ENCODE measurements at regions not wholly inside any gene's neighbourhood (a gene's known extent, or its start where the extent isn't known, plus 50 kb on each side); places are given as distances from the start of the nearest gene placed in this dataset.

DNA sequence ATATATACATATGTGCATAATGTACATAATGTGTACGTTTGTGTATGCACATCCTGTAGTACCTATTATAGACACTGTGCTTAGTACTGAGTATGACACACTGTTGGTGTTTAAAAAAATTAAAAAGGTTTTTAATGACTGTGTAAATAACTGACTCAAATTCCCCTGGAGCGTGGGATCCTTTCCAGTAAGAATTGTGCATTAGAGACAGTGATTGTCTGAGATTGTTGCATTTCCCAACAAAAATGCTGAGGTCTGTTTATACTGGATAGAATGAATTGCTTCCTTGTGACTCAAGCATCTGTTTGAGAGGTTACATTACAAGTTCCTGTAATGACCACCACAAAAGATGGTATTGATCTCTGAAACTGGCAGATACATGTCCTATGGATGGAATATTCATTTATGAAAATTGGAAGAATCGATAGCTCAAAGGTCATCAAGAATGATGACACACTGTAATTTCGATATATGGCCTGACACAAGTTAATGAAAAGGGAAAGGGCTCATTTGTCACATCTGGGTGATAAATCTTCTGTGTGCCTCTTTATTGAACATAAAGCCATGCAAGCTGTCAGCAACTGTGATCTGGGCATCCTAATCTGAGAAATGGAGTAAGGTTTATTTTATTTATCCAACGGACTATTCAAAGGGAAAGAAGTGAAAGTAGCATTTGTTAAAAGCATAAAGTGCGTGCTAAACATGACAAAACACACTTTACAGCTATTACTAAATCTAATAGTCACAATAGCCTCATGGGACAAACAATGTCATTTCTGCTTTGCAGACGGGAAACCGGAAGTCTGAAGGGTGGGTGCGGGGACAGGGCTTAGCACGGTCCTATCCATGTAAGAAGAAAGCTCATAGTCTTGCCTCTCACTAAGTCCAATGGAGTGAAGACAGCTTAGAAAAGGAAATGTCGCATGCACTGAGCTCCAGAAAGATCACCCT is 228.8 kb downstream of the CDH11 start:
- no peak for DNase-seq (ENCODE audit: low read depth in 2 of 2)

DNA sequence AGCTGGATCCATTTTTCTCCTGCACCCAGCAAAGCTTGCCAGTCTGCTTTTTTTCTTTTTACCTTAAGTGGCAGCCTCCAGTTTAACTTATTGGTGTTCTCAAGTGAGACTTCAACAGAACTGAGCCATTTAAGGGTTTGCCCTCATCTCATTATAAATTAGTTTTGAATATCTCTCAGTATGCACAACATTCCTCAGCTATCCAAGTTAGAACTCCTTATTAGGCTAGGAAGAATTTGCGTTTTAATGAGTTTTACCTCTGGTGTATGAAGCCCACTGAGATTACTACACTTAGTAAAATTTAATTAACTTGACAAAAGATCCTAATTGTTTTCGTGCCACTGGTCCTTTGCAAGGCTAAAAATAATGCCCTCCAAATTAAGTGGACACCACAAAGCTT is 232.4 kb downstream of the CDH11 start:
- DNase-seq (ENCODE audit: low read depth in 2 of 2): no peak

DNA sequence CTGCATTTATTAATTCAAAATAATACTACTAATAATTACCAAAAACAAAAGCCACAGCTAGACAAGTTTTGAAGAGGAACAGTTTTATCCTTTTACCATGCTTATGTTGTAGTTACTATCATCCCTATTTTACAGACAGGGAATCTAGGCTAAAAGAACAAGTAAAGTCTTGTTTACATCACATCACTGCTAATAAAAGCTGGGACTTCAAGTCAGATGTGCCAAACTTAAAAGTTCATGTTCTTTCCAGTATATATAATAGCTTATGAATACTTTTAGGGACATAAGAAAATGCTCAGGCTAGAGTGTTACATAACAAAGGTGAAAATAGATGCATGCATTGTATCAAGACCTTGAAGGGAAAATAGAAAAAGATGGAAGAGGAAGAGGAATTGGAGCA is 234.2 kb downstream of the CDH11 start:
- no peak for DNase-seq (ENCODE audit: low read depth in 2 of 2)

DNA sequence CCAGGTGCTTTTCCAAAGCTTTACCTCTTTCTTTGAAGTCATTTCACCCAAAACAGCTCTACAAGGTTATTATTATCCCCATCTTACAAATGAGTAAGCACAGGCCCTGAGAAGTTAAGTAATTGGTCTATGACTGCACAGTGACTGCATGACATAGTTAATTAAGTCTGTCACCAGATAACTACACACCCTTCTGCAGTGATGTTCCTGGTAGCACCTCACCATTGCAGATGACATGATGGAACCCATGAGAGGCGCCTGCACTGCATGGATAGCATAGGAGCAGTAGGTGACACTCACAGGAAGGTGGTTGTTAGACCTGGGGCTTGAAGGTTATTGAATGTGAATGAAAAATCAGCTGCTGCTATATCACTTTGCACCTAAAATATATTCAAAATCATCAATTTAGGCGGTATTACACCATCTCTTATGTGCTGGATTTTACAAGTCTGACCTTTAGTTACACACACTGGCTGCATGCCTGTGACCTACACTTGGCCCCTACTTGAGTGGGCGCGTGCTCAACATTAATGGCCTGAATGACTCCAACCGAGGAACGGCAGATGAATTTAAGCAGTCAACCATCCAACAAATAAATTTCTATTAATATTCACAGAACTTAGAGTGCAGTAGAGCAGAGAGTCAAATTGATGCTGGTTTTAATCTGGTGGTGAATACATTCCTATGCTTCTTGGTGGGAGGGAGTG is 239.6 kb downstream of the CDH11 start:
- no peak for DNase-seq (ENCODE audit: low read depth in 2 of 2)

DNA sequence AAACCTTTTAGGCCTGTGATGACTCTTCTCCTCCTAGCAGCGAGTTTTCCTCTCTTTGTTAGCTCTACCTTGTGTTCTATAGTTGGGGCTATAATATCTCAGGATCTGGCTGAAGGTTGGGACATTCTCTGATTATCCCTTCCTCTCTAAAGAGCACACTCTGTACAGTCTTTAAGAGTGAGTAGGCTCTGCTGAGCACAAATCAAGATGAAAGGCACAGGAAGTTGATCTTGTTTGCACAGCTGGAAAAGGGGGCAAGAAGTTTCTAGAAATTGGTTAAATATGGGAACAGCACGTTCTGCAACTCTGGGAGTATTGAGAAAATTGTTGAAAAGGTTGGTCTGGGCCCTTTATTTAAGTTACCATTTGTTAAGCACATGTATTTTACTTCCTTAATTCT is 240.9 kb downstream of the CDH11 start:
- DNase-seq (ENCODE audit: low read depth in 2 of 2): no peak

DNA sequence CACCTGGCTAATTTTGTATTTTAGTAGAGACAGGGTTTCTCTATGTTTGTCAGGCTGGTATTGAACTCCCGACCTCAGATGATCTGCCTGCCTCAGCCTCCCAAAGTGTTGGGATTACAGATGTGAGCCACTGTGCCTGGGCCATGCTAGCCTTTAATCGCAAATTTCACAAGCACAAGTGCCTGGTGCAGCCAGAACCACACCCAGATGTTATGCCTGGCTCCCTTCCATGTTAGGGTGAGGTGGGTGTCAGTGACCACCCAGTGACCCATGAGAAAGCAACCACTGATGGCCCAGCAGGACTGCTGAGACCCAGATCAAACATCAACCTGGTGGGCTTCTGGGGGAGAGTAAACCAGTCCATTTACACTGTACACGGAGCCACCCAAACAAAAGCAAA is 241.9 kb downstream of the CDH11 start:
- DNase-seq (ENCODE audit: low read depth in 2 of 2): no peak

DNA sequence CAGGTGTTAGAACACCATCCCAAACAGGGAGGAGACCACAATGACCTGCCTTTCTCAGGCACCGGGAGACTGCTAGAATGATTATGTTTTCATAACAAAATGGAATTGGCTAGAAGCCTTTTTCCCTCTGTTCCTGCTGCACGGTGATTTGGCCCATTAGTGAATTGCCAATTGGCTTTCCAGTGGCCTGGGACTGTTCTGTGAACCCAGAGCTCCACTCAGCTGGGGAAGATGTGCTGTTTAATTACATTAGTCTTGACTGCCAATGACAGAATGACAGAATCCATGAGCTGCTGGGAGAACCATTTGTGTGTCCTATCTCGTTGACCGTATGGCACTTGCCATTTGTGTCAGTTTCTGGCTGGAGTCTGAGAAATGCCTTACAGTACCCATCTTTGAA is 242.9 kb downstream of the CDH11 start:
- DNase-seq (ENCODE audit: low read depth in 2 of 2): no peak

DNA sequence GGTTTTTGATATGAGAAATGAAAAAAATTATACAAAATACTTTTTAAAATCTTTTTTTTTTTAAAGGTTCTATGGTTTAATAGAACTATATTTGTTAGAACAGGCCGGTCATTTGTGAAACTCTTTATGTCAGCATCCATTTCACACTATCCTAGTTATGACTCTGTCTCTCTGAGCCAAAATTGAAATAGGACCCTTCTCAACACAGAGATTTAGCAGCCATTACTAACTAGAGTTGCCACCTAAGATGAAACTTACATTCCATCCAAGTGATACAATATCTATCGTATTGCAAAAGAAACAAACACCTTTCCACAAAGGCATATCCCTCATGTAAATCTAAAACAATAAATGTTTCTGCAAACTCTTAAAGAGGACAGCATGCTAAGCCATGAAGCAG is 249.8 kb downstream of the CDH11 start:
- DNase-seq (ENCODE audit: low read depth in 2 of 2): no peak

DNA sequence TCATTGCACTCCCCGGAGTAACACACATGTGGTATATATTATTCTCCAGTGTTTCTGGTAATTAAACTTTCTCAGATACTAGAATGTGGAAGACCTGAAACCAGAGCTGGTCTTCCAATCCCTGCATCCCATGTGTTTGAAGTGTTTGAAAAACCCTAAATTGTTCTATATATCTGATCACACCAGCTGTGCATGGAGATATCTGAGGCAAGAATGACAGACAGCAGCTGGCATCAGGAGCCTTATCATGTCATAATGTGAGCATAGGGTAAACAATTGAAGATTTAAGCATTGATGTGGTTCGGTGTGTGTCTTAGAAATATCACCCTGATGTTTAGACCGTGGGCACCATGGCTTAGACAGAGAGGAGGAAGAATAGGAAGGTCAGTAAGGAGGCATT is 251.0 kb downstream of the CDH11 start:
- no peak for DNase-seq (ENCODE audit: low read depth in 2 of 2)

DNA sequence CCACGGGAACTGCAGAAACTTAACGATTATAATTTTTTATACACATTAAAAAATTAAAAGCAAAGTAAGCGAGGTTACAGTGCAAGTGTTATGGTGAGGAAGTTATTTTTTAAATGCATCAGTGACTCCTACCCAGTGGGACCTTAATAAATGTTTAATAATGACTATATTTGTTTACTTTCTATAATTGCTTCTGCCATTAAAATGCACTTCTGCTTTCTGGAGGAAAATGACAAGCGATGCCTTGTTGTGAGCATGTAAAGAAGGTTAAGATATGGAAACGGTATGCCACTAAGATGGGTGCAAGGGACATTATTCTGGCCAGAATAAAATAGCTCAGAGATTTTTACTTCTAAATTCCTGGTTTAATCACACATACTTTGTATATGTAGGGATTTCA is 252.1 kb downstream of the CDH11 start:
- no peak for DNase-seq (ENCODE audit: low read depth in 2 of 2)

DNA sequence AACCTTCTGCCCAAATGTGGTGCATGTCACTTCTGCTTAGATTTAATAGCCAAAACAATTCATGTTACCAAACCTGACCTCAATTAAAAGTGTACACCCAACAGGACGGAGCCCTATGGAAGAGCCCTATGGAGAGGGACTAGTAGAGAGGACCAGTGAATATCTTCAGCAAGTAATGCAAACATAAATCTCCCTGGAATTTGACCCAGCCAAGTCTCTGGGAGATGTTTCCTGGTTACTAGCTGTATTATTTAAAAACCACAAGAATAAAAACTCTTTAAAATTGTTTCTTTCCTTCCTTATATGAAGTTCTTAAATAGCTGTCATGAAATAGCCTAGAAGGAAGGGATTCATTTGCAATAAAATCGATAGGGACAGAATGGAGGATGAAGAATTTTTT is 255.8 kb downstream of the CDH11 start:
- no peak for DNase-seq (ENCODE audit: low read depth in 2 of 2)

DNA sequence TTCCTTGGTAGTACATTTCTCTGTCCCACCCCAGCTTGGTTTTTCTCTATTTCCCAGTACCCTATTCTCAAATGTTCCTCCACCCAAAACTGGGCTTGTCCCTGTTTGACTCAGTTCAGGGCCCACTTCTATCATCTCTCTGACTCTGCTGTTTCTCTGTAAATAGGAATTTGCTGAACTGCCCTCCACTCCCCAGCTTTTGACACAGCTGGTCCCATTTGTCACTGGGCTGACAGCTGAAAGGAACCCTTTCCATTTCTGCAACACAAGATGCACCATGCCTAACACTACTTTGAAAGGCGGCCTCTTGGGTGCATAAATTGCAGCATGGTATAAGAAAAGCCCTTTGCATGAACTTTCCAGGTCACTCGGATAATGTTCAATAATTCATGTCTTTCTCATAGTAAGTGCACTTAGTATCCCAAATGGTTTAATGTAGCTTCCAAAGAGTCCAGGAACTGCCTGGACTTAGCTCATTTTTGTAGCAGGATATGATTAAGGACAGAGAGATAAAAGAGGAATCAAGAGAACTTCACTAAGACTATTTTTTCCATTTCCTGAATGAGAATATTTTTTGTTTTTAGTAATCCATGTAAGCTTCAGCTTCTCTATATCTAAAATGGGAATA is 256.7 kb downstream of the CDH11 start:
- no peak for DNase-seq (ENCODE audit: low read depth in 2 of 2)

DNA sequence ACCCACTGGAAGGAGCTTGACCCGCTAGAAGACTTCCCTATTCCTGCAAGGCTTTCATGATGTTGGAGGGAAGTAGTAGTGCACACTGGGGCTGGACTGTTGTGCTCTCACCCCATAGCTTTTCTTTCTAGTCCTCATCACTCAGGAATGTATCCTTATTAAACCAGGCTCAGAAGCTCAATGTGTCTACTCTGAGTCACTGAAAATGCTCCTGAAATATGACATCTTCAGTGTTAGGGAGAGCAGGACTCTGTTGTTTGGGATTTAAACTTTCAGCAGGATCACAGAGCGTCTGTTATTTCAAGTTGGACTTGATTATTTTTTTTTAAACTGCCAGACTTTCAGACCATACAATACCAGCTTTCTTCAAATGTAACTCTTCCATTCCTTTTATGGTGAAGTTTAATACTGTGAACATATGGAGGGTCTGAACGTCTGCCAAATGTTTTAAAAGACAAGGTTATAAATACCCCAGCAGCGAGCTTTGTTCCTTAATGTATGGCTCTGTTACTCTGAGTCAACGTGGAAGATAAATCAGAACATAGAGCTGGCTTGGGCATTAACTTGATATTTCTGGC is 257.5 kb downstream of the CDH11 start:
- no peak for DNase-seq (ENCODE audit: low read depth in 2 of 2)

DNA sequence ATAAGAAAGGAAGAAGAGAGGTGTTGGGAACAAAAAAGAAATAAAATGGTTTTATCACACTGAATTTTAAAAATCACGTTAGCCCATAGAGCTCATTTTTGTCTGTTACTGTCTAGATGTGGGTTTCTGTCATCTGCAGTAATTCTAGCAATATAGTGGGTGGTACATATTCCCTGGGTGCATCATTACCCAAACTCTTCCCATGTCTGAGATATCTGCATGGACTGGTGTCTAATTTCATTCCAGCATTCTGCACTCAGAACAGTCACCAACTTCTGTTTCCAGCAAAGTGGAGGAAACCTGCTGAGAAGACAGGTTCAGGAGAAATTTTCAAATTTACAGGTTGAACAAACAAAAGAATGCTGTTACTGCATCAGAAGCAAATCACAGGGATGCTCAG is 263.8 kb downstream of the CDH11 start:
- no peak for DNase-seq (ENCODE audit: low read depth in 2 of 2)

DNA sequence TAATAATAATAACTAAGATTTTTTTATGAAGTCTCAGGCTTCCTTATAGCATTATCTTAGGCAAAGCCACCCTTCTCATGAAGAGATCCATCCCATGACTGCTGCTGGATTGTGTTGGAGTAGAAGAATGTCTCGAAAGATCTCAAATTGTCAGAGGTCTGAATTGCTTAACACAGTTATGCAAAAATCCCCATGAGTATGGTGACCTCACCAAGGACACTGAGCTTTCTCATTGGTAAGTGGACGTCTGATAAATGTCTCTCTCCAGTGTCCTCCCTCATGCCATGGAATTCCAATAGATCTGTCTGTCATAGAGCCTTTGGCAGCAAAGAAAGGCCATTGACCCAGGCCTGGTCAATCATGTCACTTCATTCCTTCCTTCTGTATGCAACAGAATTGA is 264.5 kb downstream of the CDH11 start:
- DNase-seq (ENCODE audit: low read depth in 2 of 2): no peak

DNA sequence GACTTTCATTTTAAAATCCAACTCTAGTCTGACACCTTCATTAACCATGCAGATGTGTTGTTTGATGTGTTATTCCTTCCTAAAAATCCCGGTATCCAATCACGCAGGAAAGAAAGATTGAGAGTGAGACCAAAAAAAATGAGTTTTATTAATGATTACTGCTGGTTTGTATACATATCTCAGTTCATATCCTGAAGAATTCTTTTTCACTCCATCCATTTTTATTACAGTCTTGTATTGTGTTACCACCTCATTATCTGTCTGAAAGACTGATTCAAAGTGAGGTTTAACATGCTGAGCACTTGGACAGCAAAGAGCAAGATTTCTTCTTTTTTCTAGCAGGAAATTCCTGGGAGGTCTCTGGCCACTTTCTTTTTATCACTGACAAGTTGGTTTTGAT is 268.3 kb downstream of the CDH11 start:
- no peak for DNase-seq (ENCODE audit: low read depth in 2 of 2)

DNA sequence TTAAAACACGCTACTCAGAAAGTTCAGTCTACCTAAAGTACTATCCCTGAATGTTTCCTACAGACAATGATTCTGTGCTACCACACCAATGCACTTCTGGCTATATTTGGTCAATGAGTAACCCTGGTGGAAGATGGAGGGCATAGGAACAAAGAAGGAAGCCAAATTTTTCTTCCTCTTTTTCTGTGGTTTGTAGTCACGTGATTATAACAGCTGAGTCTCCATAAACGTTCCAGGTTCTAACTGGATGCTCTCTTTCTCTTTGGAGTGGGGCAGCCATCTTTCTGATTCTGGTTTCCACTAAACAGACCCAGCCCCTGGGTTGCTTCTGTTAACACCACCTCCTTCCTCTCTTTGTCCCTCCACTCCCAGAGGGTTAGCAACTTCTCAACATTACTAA is 274.9 kb downstream of the CDH11 start:
- DNase-seq (ENCODE audit: low read depth in 2 of 2): no peak

DNA sequence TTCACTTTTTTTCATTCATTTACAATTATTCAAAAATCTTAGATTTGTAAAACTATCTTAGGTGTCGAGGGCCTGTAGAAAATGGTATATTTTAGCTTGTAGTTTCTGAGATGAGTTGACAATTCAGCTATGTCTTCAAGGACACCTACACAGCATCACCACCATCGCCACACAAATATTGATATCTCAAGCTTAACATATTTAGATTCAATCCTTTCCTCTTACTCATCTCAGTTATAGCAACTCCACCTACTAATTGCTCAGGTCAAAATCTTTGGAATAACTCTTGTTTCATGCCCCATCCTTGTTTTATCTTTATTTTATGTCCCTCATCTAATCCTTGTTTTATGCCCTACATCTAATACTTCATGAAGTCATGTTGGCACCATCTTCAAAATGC is 276.8 kb downstream of the CDH11 start:
- no peak for DNase-seq (ENCODE audit: low read depth in 2 of 2)

DNA sequence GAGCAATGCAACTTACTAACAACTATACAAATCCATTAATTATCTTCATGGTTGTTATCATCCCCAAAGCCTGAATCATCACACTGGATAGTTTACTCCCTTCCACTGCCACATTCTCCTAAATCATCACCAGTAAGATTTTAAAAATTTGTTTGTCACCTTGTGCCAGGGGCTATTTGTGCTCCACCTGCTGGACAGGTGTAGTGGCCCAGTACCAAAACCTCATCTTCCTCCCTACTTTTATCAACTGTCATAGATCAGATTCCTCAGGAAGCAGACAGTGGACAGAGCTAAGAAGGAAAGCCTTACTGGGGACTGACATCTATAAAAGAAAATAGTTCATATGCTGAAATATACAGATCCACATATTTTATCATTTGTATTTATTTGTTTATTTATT is 280.4 kb downstream of the CDH11 start:
- DNase-seq (ENCODE audit: low read depth in 2 of 2): no peak

DNA sequence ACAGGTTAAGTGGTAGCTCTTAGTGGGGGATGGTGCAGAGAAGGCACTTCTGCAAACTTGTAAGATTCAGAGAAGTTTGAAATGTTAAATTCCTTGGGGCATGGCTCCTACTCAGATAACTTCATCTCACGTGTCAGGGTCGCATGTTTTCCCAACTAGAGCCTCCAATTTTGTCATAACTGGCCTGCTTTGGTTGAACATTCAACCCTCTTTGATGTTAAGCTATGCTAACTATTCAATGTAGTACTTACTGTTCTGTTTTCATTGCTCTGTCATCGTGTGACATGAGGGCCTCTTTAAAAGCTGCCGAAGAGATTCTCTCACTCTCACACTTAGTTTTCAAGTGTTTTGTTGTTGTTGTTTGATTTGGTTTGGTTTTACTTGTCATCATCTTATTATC is 280.8 kb downstream of the CDH11 start:
- DNase-seq (ENCODE audit: low read depth in 2 of 2): no peak

DNA sequence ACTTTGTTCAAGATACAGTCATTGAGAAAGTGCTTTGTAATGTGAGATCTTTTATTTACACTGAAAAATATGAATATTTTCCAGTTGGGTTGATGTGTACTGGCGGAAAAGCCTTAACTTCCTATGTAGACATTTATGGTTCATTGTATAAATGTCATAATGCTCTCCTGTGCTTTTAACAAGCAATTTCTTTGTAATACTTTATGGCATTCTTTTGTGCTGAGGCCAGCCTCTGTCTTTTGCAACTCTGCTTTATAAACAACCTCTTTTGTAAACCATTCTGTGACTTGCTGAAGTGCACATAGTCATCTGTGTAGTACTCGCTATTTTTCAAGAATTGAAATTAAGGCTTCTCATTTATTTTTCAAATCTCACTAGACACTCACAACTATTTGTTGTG is 291.2 kb downstream of the CDH11 start:
- no peak for DNase-seq (ENCODE audit: low read depth in 2 of 2)

DNA sequence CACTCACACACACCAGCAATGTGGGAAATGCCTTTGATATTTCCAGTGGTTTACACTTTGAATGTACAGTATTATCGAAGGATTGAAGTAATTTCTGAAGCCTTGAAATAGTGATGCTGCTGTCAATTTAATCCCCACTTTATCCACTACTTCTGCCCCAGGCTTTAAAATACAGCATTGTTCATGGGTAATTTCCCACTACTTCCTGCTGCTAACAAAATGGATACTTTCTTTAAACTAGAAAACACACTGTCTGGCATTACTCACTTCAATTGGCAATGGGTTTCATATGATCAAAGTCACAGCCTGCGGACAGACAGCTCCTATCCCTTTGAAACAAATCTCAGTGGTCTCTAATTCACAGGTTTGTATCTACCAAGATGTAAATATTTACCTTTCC is 292.2 kb downstream of the CDH11 start:
- no peak for DNase-seq (ENCODE audit: low read depth in 2 of 2)

DNA sequence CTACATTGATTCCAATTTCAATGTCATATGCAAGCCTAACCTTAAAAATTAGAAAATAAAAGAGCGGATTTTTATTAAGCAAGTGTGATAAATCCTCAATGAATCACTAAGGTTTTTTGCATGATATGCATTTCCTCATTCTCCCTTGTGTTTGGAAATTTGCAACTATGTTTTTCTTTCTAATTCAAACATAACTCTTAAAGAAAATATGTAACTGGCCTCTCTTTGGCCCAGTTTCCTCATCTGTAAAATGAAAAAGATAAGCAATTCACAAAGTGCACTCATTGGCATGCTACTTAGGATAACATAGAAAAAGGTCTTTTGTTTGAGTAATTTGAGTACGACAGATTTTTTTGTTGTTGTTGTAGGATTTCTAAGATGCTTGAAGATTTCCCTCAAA is 295.5 kb downstream of the CDH11 start:
- DNase-seq (ENCODE audit: low read depth in 2 of 2): no peak

Measured in stimulated activated CD4-positive, alpha-beta T cell treated with anti-CD3 and anti-CD28 coated beads, Interleukin-4, amount 100 ng/mL, for 48 hours (primary cell).